Stimulated activated CD4-positive, alpha-beta T cell treated with anti-CD3 and anti-CD28 coated beads, Interleukin-4, amount 100 ng/mL, for 1 hour (primary cell): ENCODE measurements at regions not wholly inside any gene's neighbourhood (a gene's known extent, or its start where the extent isn't known, plus 50 kb on each side); places are given as distances from the start of the nearest gene placed in this dataset.

ENCODE experiments used
- DNase-seq: peaks from one replicate; pipeline ENCODE4 v3.0.0-alpha.2; 2020

GRCh38 chr13:90526711-90527110 is 820.8 kb upstream of the MIR17HG start:
- no peak for DNase-seq

GRCh38 chr13:90531744-90532143 is 815.7 kb upstream of the MIR17HG start:
- DNase-seq = no peak

- no peak for DNase-seq
Observed at GRCh38 chr13:90532861-90533492, 814.5 kb upstream of the MIR17HG start.

GRCh38 chr13:90533866-90534265 is 813.6 kb upstream of the MIR17HG start:
- no peak for DNase-seq

DNA sequence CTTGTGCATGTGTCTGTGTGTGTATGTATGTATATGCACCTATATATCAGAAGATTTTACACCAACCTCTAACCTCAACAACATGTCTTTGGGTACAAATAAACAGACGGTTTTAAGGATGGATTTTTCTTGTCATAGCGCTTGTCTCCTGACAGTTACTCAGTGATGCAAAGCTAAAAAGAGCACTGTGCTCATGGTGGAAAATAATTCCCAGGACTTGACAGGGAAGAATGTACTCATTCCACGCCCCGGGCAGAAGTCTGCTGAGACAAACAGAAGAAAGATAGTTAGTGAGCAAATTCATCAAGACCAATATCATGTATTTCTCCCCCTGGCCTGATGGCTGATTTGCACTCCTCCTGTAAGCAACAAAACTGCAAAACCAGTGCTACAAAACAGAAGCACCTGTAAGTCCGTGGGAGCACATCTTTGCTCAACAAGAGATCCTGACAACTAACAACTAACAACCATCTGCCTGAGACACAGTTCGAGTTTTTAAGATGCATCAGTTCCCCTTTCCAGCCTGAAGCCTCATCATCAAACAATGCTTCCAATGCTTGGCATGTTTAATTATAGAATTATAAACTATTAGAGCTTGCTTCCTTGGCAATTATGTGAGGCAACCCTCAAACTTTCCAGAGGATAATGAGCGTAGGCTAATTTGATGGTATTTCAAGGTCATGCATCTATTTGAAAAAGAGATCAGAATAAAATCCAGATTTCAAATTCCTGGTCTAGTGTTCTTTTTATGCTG is 812.7 kb upstream of the MIR17HG start:
- DNase-seq = no peak

DNA sequence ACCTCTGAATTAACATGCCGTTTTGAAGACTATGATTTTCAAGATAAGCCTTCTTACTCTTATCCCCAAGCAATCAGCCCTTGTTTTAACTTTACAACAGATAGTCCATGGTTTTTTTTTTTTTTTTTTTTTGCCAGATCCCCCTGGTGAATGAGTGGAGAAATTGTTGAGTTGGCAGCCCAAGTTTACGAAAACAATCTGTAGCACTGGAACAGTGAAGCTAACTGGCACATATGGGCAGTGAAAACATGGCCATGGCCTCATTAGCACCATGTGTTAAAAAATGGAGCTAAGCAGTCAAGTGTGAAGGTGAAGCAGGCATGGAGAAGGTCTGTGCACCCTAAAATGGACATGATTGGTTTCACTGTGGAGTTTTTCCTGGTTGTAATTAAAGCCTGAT is 812.1 kb upstream of the MIR17HG start:
- DNase-seq = no peak

DNA sequence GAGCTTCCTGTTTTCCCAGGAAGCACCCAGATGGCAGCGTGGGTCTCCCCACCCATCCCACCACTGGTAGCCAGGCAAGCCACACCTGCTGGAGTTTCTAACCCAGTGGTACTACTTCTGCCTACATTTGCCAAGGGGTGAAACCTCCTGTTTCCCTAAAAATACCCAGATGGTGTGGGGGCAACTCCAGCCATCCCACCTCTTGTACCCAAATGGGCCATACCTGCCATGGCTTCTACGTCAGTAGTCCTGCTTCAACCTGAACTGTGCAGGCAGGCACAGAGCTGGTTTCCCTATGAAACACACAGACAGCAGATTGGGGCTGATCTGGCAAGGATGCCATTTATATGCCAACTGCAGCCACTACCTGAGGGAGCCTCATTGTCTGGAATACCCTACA is 809.4 kb upstream of the MIR17HG start:
- no peak for DNase-seq

DNA sequence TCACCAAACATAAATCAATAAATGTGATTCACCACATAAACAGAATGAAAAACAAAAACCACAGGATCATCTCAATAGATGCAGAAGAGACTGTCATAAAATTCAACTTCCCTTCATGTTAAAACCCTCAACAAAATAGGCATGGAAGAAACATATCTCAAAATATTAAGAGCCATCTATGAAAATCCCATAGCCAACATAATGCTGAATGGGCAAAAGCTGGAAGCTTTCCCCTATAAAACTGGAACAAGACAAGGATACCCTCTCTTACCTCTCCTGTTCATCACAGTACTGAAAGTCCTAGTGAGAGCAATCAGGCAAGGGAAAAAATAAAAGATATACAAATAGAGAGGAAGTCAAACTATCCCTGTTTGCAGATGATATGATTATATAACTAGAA is 806.1 kb upstream of the MIR17HG start:
- DNase-seq = no peak

- no peak for DNase-seq
Observed at GRCh38 chr13:90542959-90543505, 804.5 kb upstream of the MIR17HG start.

GRCh38 chr13:90545070-90545840 is 802.2 kb upstream of the MIR17HG start:
- DNase-seq = no peak

DNA sequence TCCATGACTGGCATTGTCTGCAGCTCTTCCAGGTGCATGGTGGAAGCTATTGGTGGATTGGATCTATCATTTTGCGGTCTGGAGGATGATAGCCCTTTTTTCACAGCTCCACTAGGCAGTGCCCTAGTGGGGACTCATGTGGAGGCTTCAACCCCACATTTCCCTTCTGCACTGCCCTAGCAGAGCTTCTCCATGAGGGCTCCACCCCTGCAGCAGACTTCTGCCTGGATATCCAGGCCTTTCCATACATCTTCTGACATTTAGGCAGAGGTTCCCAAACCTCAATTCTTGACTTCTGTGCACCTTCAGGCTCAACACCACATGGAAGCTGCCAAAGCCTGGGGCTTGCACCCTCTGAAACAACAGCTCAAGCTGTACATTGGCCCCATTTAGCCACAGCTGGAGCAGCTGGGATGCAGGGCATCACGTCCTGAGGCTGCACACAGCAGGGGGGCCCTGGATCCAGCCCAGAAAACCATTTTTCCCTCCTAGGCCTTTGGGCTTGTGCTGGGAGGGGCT is 800.2 kb upstream of the MIR17HG start:
- DNase-seq = no peak

DNA sequence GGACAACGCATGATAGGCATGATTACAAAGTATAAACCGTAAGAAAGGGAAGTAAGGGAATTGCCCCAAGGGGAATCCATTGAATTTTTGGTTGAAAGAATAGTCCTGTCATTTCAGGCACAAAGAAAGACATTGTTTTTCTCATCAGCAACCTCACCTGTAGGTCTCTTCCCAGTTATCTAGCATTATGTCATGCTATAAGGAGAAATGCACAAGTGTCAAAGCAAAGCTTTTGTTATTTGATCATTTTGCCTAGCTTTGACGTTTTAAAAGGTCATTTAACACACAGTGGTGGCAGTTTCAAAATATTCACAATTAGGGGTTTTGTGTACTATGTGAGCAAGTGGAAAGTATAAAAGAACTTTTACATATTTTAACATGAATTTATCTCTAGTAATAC is 796.2 kb upstream of the MIR17HG start:
- DNase-seq = no peak

DNA sequence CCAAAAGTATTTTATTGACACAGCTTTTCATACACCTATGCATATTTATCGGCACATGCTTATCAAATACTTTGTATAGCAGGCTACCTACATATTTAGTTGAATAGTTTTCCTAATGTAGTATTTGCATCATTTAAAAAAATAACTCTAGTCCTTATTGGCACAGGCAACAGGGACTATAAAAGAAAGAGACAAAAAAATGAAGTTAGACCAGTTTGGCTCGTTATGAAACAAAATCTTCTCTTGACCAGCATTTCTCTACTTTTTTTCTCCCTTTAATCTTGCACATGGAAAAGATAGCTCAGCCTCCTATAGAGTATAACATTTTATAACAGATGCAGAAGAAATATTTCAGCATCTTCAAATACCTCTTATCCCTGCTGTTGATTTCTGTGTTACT is 794.8 kb upstream of the MIR17HG start:
- DNase-seq = no peak

GRCh38 chr13:90553159-90553558 is 794.3 kb upstream of the MIR17HG start:
- no peak for DNase-seq

DNA sequence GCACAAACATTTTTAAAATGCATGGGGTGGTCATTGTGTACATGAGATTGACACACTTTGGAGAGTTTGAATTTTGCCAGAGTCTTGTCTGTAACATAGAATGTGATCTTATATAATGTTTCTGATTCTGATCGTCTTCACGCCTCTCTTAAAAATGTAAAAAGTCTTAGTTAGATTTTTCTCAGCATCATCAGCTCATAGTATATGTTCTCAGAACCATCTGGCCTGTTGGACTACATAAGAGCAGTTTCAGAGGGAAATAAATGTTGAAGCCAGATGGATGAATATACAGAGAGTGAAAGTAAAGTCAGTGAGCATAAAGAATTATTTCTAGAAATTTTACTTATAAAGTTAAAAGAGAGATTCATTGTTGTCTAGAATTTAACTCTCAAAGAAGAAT is 789.9 kb upstream of the MIR17HG start:
- DNase-seq = no peak

DNA sequence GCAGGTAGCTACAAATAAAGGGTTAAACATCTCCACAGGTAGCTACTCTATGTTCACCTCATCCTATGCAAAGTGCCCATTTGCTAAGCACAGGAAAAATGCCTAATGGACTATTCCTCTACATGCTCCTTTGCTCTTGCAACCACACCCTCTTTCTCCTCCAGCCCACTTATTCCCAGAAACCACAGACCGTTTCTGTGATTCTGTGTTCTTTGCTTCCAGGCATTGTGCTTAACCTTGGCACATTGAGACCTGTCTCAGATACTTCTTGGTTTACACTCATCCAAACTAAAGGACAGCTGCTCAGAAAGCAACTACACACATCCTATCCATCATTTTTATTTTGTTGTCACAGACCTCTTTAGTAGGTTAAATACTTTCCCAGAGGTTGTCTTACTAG is 785.0 kb upstream of the MIR17HG start:
- no peak for DNase-seq

DNA sequence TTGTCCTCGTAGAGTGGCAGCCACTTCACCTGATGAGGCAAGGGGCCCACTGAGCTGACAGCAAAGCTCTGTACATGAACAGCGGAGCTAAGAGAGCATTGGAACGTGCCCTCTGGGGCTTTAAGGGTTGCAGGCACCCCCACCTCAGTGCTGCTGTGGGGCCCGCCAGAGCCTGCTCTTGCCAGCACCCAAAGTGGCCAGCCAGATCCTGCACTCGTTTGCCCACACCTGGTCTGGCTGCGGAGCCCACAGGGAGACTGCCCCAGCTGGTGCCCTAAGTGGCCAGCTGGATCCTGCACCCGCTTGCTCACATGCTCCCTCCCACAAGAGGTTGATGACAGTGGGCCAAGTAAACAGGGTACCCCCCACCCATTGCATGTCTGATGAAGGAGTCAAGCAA is 783.4 kb upstream of the MIR17HG start:
- no peak for DNase-seq

- no peak for DNase-seq
Observed at GRCh38 chr13:90564566-90564965, 782.9 kb upstream of the MIR17HG start.

- no peak for DNase-seq
Observed at GRCh38 chr13:90565985-90566713, 781.3 kb upstream of the MIR17HG start.

GRCh38 chr13:90568165-90568564 is 779.3 kb upstream of the MIR17HG start:
- DNase-seq = no peak

DNA sequence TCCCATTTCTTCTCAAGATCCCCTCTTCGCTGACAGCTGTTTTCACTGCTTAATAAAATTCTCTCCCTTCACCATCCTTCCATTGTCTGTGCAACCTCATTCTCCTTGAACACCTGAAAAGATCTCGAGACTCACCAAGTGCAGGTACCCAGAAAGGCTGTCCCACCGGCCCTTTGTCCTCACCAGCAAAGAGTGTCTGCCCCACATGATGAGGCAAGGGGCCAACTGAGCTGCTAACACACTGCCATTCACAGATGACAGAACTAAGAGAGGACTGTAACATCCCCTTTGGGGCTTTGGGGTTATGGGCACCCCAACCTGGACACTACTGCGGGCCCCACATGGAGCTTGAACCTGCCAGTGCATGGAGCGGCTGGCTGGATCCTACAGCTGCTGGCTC is 771.4 kb upstream of the MIR17HG start:
- DNase-seq = no peak

GRCh38 chr13:90577726-90578125 is 769.8 kb upstream of the MIR17HG start:
- no peak for DNase-seq

GRCh38 chr13:90585392-90585791 is 762.1 kb upstream of the MIR17HG start:
- DNase-seq = no peak
